Adrenal gland (tissue), 9 donors: ENCODE measurements at regions not wholly inside any gene's neighbourhood (a gene's known extent, or its start where the extent isn't known, plus 50 kb on each side); places are given as distances from the start of the nearest gene placed in this dataset.
"Not testable (repeated sequence)": the region's sequence is repeated elsewhere in the genome, so short reads cannot be mapped to it uniquely, and the experiment has no call there.

Experiments used
- DNase-seq, 7 donors: peaks; one replicate each; pipeline ENCODE4 v3.0.0-alpha.2; 2019 to 2020
- H3K27ac ChIP-seq, 5 donors: fragments of 200-600 bp; sonication (generic) in 4 of 5; 1 replicate in 3 of 5; 2 replicates in 2 of 5; pipeline versions ENCODE4 v1.5.1 to v1.8.0; 2016 to 2020; ENCODE audit warnings: mild to moderate bottlenecking in 1 of 5
- H3K27me3 ChIP-seq: fragments of 200-600 bp; 2 replicates; pipeline ENCODE4 v1.8.0; 2021
- H3K36me3 ChIP-seq, 2 donors: fragments of 200-600 bp; replicated peaks in 1 of 2; 1 replicate in 1 of 2; 2 replicates in 1 of 2; pipeline versions ENCODE4 v1.5.1 to v1.8.0; 2018 to 2022
- H3K4me1 ChIP-seq, 2 donors: fragments of 200-600 bp; replicated peaks in 1 of 2; 1 replicate in 1 of 2; 2 replicates in 1 of 2; pipeline versions ENCODE4 v1.5.1 to v1.8.0; 2018 to 2021
- H3K4me3 ChIP-seq, 4 donors: fragments of 200-600 bp; sonication (generic) in 3 of 4; one replicate each; pipeline ENCODE4 v1.5.1; 2016 to 2018
- H3K9me3 ChIP-seq, 3 donors: fragments of 200-600 bp; sonication (generic) in 1 of 3; replicated peaks in 1 of 3; 1 replicate in 2 of 3; 2 replicates in 1 of 3; pipeline versions ENCODE4 v1.5.1 to v1.8.0; 2016 to 2021
- CTCF ChIP-seq, 6 experiments: fragments of 450-650 bp in 4 of 6; fragments of 200-600 bp in 2 of 6; sonication (generic) in 1 of 6; IDR thresholded peaks; 1 replicate in 5 of 6; 2 replicates in 1 of 6; pipeline versions ENCODE4 v1.5.1 to v1.8.0; 2016 to 2021; ENCODE audit warnings: antibody characterized with exemption in 6 of 6, mild to moderate bottlenecking in 2 of 6, moderate library complexity in 1 of 6
- POLR2A ChIP-seq, 2 donors: fragments of 450-650 bp; IDR thresholded peaks; one replicate each; pipeline ENCODE4 v1.6.1; 2017; ENCODE audit warnings: antibody characterized with exemption in 2 of 2, mild to moderate bottlenecking in 2 of 2, moderate library complexity in 1 of 2
- WGBS, 4 donors: extraction: QIAGEN DNeasy Blood & Tissue Kit in 2 of 4; methylation state at CpG; one replicate each; pipeline versions ENCODE4 v1.1.5 to v1.1.7; 2013 to 2017; 5-methylcytosine and 5-hydroxymethylcytosine counted together
- intact Hi-C, 2 donors: fragments of 100-400 bp; cut with DNase I; formaldehyde crosslinking; loops; one replicate each; pipeline versions ENCODE4 v1.14.1 to v1.15.0; 2022 to 2023
- donor health status: healthy with polysubstance abuse.
- donor health status: Bipolar disorder and iron deficiency.
- donor health status: DM: yes; HTN: yes; CAD: no.
- donor health status: DM: no; HTN: no; CAD: no.
- donor health status: DM: no; HTN: no; CAD: no.

- no peak overlapping the region for H3K4me3 ChIP-seq
- intact Hi-C loops, result no loop called here
- no peaks in the 10 kb centered on the region for H3K36me3 ChIP-seq
- DNase-seq, result peak in 3 of 7 donors; percentile 16 to 41 (median 24)
- H3K9me3 ChIP-seq, result no peaks in the 10 kb centered on the region
- TF ChIP-seq POLR2A (IDR thresholded peaks at IDR 0.05), result no peak
- no peaks in the 10 kb centered on the region for H3K4me1 ChIP-seq
- H3K27ac ChIP-seq, result no peak overlapping the region
- no peaks in the 10 kb centered on the region for H3K27me3 ChIP-seq
These were observed 344.4 kb upstream of the STXBP6 start for GRCh38 chr14:25394356-25394755.

DNA sequence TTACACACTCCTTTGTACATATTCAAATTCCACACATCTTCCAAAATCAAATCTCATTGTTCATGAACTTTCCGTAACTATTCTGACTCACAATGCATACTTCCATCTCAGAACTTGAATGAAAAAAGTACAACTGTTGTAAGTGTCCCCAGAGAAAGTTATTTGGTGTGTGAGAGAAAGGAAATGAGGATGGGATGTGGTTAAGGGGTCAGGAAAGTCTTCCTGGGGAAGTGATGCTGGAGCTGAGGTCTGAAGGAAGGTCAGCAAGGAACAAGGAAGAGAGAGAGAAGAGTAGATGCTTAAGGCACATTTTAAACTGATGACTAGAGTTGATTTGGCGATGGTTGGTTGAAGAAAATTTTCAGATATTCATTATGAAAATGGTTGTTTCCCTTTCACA lies 340.0 kb upstream of the STXBP6 start:
- Histone ChIP-seq H3K36me3 (no peaks in the 10 kb centered on the region), H3K27me3 (no peaks in the 10 kb centered on the region), H3K4me1 (no peaks in the 10 kb centered on the region), H3K27ac (no peak overlapping the region), H3K4me3 (no peak overlapping the region), H3K9me3 (no peaks in the 10 kb centered on the region)
- 62 to 72% (median 67%) methylated on average over 2 of the region's 2 CpGs for WGBS, 4 donors
- no peak for DNase-seq
- intact Hi-C loops, result no loop called here
- no peak for TF ChIP-seq CTCF (IDR thresholded peaks at IDR 0.05)
- no peak for TF ChIP-seq POLR2A (IDR thresholded peaks at IDR 0.05)

DNA sequence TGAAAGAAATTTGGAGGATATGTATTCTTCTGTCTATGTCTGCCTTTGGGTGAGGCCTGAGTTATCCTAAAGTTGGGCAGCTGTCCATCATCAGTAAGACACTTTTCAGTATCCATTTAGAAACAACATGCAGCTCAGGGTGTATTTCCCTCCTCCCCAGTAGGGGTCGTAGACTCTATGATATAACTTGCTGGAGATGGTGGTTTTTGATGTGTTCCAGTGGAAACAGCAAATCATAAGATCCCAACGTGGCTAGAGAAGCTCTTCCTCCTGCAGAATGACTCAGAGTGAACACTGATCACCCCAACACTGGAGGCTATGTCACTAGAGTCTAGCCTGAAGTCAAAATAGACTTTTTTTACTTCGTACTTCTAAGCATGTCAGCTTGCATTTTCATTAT lies 331.6 kb upstream of the STXBP6 start:
- Histone ChIP-seq H3K27ac (no peak overlapping the region), H3K4me1 (no peaks in the 10 kb centered on the region), H3K9me3 (peaks cover 0 to 2% (median 0%) of the 10 kb centered on the region in 3 donors), H3K27me3 (no peaks in the 10 kb centered on the region), H3K36me3 (no peaks in the 10 kb centered on the region), H3K4me3 (no peak overlapping the region)
- TF ChIP-seq CTCF (IDR thresholded peaks at IDR 0.05) (peak in 3 of 6 experiments; percentile 19 to 27 (median 20)), POLR2A (IDR thresholded peaks at IDR 0.05) (no peak)
- intact Hi-C loops, result no loop called here
- 29 to 39% (median 34%) methylated on average over 3 of the region's 3 CpGs for whole genome bisulfite sequencing, 4 donors
- peak in 2 of 7 donors; percentile 6 to 13 for DNase-seq

- H3K27ac ChIP-seq, result no peak overlapping the region
- H3K4me3 ChIP-seq, result no peak overlapping the region
- TF ChIP-seq CTCF (IDR thresholded peaks at IDR 0.05) (no peak), POLR2A (IDR thresholded peaks at IDR 0.05) (no peak)
- DNase-seq, result no peak
- H3K9me3 ChIP-seq, result peaks cover 0 to 2% (median 0%) of the 10 kb centered on the region in 3 donors
- H3K36me3 ChIP-seq, result no peaks in the 10 kb centered on the region
- WGBS, 4 donors, result 72 to 83% (median 78%) methylated on average over 2 of the region's 2 CpGs
- intact Hi-C loops, result no loop called here
- H3K4me1 ChIP-seq, result no peaks in the 10 kb centered on the region
- no peaks in the 10 kb centered on the region for H3K27me3 ChIP-seq
These were observed 325.7 kb upstream of the STXBP6 start for GRCh38 chr14:25375639-25376038.

DNA sequence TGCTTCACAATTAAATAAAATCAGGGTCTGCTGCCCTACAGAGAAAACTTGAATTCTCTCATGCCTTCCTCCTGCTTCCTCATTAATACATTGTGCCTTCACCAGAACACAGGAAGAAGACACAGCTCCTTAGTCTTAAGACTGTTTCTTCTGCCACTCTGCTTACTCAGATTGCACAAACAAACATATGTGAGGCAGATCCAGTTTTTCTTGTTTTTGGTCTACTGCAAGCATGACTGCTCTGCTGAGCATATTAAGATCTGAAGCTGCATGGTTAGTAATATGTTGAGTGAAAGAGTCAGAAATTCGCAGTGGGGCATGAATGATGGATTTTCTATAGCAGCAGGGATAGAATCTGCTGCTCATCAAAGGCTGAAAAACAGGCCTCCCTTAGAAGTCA lies 321.1 kb upstream of the STXBP6 start:
- WGBS, 4 donors, result 72 to 84% (median 78%) methylated on average over 1 of the region's 1 CpG
- H3K27me3 ChIP-seq, result no peaks in the 10 kb centered on the region
- H3K36me3 ChIP-seq, result no peaks in the 10 kb centered on the region
- H3K9me3 ChIP-seq, result no peaks in the 10 kb centered on the region
- no peak for DNase-seq
- intact Hi-C loops, result no loop called here
- H3K27ac ChIP-seq, result no peak overlapping the region
- H3K4me1 ChIP-seq, result no peaks in the 10 kb centered on the region
- no peak overlapping the region for H3K4me3 ChIP-seq
- no peak for TF ChIP-seq POLR2A (IDR thresholded peaks at IDR 0.05)
- TF ChIP-seq CTCF (IDR thresholded peaks at IDR 0.05), result no peak

GRCh38 chr14:25370057-25370456 lies 320.1 kb upstream of the STXBP6 start:
- not testable (repeated sequence) for DNase-seq

More at GRCh38 chr14:25370057-25370456, 320.1 kb upstream of the STXBP6 start:
- H3K9me3 ChIP-seq, H3K27ac ChIP-seq, H3K27me3 ChIP-seq, H3K4me3 ChIP-seq, H3K36me3 ChIP-seq, H3K4me1 ChIP-seq, intact Hi-C loops: not testable (repeated sequence)
- 80 to 100% (median 87%) methylated on average over 3 to 10 of the region's 10 CpGs for WGBS, 4 donors
